Hepatocyte (in vitro differentiated cells): ENCODE measurements at regions not wholly inside any gene's neighbourhood (a gene's known extent, or its start where the extent isn't known, plus 50 kb on each side); places are given as distances from the start of the nearest gene placed in this dataset.

Experiments used
- EZH2 ChIP-seq: fragments of 200-600 bp; sonication (generic); IDR thresholded peaks from 2 replicates; pipeline ENCODE4 v1.6.1; 2016; ENCODE audit warnings: antibody characterized with exemption, mild to moderate bottlenecking, borderline replicate concordance
- EZH2phosphoT487 ChIP-seq: fragments of 200-600 bp; sonication (generic); IDR thresholded peaks from one replicate; pipeline ENCODE4 v1.6.1; 2018; ENCODE audit warnings: antibody characterized with exemption, mild to moderate bottlenecking, low read depth, moderate library complexity; ENCODE audit not compliant: unreplicated experiment, severe bottlenecking
- TF ChIP-seq, protein P1 (sequence below): fragments of 200-600 bp; sonication (generic); IDR thresholded peaks from 2 replicates; pipeline ENCODE4 v1.5.1; 2016; ENCODE audit warnings: antibody characterized with exemption, mild to moderate bottlenecking; ENCODE audit not compliant: poor library complexity

- TF ChIP-seq, protein P1, sequence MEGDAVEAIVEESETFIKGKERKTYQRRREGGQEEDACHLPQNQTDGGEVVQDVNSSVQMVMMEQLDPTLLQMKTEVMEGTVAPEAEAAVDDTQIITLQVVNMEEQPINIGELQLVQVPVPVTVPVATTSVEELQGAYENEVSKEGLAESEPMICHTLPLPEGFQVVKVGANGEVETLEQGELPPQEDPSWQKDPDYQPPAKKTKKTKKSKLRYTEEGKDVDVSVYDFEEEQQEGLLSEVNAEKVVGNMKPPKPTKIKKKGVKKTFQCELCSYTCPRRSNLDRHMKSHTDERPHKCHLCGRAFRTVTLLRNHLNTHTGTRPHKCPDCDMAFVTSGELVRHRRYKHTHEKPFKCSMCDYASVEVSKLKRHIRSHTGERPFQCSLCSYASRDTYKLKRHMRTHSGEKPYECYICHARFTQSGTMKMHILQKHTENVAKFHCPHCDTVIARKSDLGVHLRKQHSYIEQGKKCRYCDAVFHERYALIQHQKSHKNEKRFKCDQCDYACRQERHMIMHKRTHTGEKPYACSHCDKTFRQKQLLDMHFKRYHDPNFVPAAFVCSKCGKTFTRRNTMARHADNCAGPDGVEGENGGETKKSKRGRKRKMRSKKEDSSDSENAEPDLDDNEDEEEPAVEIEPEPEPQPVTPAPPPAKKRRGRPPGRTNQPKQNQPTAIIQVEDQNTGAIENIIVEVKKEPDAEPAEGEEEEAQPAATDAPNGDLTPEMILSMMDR, result no peak
- TF ChIP-seq EZH2phosphoT487, result no peak
- TF ChIP-seq EZH2, result no peak
Measured at GRCh38 chr12:25830456-25830855, 128.0 kb upstream of the RASSF8 start.
